ENCODE measurements at regions not wholly inside any gene's neighbourhood (a gene's known extent, or its start where the extent isn't known, plus 50 kb on each side); places are given as distances from the start of the nearest gene placed in this dataset.

- no peak for TF ChIP-seq EZH2 (IDR thresholded peaks at IDR 0.05)
- TF ChIP-seq, protein P1, sequence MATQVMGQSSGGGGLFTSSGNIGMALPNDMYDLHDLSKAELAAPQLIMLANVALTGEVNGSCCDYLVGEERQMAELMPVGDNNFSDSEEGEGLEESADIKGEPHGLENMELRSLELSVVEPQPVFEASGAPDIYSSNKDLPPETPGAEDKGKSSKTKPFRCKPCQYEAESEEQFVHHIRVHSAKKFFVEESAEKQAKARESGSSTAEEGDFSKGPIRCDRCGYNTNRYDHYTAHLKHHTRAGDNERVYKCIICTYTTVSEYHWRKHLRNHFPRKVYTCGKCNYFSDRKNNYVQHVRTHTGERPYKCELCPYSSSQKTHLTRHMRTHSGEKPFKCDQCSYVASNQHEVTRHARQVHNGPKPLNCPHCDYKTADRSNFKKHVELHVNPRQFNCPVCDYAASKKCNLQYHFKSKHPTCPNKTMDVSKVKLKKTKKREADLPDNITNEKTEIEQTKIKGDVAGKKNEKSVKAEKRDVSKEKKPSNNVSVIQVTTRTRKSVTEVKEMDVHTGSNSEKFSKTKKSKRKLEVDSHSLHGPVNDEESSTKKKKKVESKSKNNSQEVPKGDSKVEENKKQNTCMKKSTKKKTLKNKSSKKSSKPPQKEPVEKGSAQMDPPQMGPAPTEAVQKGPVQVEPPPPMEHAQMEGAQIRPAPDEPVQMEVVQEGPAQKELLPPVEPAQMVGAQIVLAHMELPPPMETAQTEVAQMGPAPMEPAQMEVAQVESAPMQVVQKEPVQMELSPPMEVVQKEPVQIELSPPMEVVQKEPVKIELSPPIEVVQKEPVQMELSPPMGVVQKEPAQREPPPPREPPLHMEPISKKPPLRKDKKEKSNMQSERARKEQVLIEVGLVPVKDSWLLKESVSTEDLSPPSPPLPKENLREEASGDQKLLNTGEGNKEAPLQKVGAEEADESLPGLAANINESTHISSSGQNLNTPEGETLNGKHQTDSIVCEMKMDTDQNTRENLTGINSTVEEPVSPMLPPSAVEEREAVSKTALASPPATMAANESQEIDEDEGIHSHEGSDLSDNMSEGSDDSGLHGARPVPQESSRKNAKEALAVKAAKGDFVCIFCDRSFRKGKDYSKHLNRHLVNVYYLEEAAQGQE (IDR thresholded peaks at IDR 0.05; ENCODE audit: low read depth) = no peak
Measured at GRCh38 chr1:201633811-201634210, 94.9 kb downstream of the NAV1 start (continued).

- no peaks in the 10 kb centered on the region for H3K4me1 ChIP-seq (ENCODE audit: control insufficient read depth in 1 of 2, insufficient read depth in 2 of 2, low read length in 2 of 2)
- BruUV-seq (replicated peaks) = no TSS peak
- no peak overlapping the region for H2AFZ ChIP-seq (ENCODE audit: low read depth, low read length, poor library complexity, severe bottlenecking)
- TF ChIP-seq ZFX (IDR thresholded peaks at IDR 0.05) = no peak
- no peak overlapping the region for H3K27ac ChIP-seq (ENCODE audit: low read depth, low read length)
- no peak for DNase-seq (ENCODE audit: low read depth, low spot score)
- ChIA-PET RAD21 (ENCODE audit: low non-redundant PET in 1 of 2, low total read pairs in 2 of 2, uncharacterized antibody in 2 of 2, unreplicated experiment in 2 of 2) (no interaction called here), POLR2A (no interaction called here), CTCF (no interaction called here)
- H3K9me3 ChIP-seq (ENCODE audit: control insufficient read depth in 1 of 2, insufficient read depth in 1 of 2, low read depth in 1 of 2, low read length in 2 of 2) = no peaks in the 10 kb centered on the region
- H4K20me1 ChIP-seq (ENCODE audit: insufficient read depth) = no peaks in the 10 kb centered on the region
- H3K36me3 ChIP-seq (ENCODE audit: control insufficient read depth in 1 of 2, insufficient read depth in 2 of 2, low read length in 2 of 2) = no peaks in the 10 kb centered on the region
- no peak overlapping the region for H3K4me3 ChIP-seq (replicated peaks in 1 of 2; ENCODE audit: low read depth in 1 of 2, low read length in 2 of 2)
- intact Hi-C loops (cut with micrococcal nuclease) = no loop called here
- H3K27me3 ChIP-seq (ENCODE audit: insufficient read depth, low read length) = no peaks in the 10 kb centered on the region; the same call in 1 of the 2 replicates
- H3K9ac ChIP-seq (ENCODE audit: low read length) = no peak overlapping the region
- no peaks in the 10 kb centered on the region for H3K9me2 ChIP-seq (ENCODE audit: insufficient read depth)
- ATAC-seq = no peak
- H3K4me2 ChIP-seq (ENCODE audit: low read length) = no peak overlapping the region
- no peaks in the 10 kb centered on the region for H3K79me2 ChIP-seq (ENCODE audit: insufficient read depth, low read length)
Measured at GRCh38 chr1:201634261-201634660, 95.3 kb downstream of the NAV1 start.

DNA sequence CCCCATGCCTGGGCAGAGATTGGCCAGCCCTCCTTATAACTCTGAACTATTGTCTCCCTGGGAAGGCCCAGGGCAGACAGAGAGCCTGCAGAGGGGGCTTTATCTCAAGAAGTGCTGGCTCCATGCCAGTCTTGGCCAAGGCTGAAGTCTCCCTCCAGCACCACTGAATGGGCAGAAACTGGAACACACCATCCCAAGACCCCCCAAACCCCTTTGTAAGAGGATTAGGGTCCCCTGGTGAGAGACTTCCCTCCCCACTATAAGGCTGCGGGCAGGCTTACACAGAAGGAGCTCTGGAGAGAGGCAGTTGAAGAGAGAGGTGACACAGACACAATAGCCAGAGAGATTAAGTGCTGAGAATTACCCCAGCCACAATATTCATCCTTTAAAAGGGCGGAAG, 97.2 kb downstream of the NAV1 start:
- no TSS peak for BruUV-seq (replicated peaks)
- ChIA-PET CTCF (no interaction called here), POLR2A (no interaction called here), RAD21 (ENCODE audit: low non-redundant PET in 1 of 2, low total read pairs in 2 of 2, uncharacterized antibody in 2 of 2, unreplicated experiment in 2 of 2) (no interaction called here)
- no peaks in the 10 kb centered on the region for H4K20me1 ChIP-seq (ENCODE audit: insufficient read depth)
- no peaks in the 10 kb centered on the region for H3K79me2 ChIP-seq (ENCODE audit: insufficient read depth, low read length)
- no peak overlapping the region for H3K4me2 ChIP-seq (ENCODE audit: low read length)
- H3K27me3 ChIP-seq (ENCODE audit: insufficient read depth, low read length) = no peaks in the 10 kb centered on the region; the same call in 1 of the 2 replicates
- no peak overlapping the region for H3K4me3 ChIP-seq (replicated peaks in 1 of 2; ENCODE audit: low read depth in 1 of 2, low read length in 2 of 2)
- no peak for ATAC-seq
- H3K36me3 ChIP-seq (ENCODE audit: control insufficient read depth in 1 of 2, insufficient read depth in 2 of 2, low read length in 2 of 2) = no peaks in the 10 kb centered on the region
- H3K27ac ChIP-seq (ENCODE audit: low read depth, low read length) = no peak overlapping the region
- no peaks in the 10 kb centered on the region for H3K9me2 ChIP-seq (ENCODE audit: insufficient read depth)
- H3K9me3 ChIP-seq (ENCODE audit: control insufficient read depth in 1 of 2, insufficient read depth in 1 of 2, low read depth in 1 of 2, low read length in 2 of 2) = no peaks in the 10 kb centered on the region
- no peak overlapping the region for H2AFZ ChIP-seq (ENCODE audit: low read depth, low read length, poor library complexity, severe bottlenecking)
- no peak overlapping the region for H3K9ac ChIP-seq (ENCODE audit: low read length)
- DNase-seq (ENCODE audit: low read depth, low spot score) = no peak
- intact Hi-C loops (cut with micrococcal nuclease) = no loop called here
- no peaks in the 10 kb centered on the region for H3K4me1 ChIP-seq (ENCODE audit: control insufficient read depth in 1 of 2, insufficient read depth in 2 of 2, low read length in 2 of 2)
- TF ChIP-seq SP1 (IDR thresholded peaks at IDR 0.05; ENCODE audit: low read depth) (no peak), ZBTB33 (IDR thresholded peaks at IDR 0.05; ENCODE audit: extremely low read depth, insufficient replicate concordance, low read length) (no peak), SRF (IDR thresholded peaks at IDR 0.05; ENCODE audit: low read depth) (no peak), JUND (IDR thresholded peaks at IDR 0.05) (no peak)
- TF ChIP-seq, protein P2, sequence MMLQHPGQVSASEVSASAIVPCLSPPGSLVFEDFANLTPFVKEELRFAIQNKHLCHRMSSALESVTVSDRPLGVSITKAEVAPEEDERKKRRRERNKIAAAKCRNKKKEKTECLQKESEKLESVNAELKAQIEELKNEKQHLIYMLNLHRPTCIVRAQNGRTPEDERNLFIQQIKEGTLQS (IDR thresholded peaks at IDR 0.05) = no peak
- TF ChIP-seq, protein P1 (IDR thresholded peaks at IDR 0.05; ENCODE audit: low read depth) = no peak
